ENCODE measurements at regions not wholly inside any gene's neighbourhood (a gene's known extent, or its start where the extent isn't known, plus 50 kb on each side); places are given as distances from the start of the nearest gene placed in this dataset.
"Not testable (repeated sequence)": the region's sequence is repeated elsewhere in the genome, so short reads cannot be mapped to it uniquely, and the experiment has no call there.

DNA sequence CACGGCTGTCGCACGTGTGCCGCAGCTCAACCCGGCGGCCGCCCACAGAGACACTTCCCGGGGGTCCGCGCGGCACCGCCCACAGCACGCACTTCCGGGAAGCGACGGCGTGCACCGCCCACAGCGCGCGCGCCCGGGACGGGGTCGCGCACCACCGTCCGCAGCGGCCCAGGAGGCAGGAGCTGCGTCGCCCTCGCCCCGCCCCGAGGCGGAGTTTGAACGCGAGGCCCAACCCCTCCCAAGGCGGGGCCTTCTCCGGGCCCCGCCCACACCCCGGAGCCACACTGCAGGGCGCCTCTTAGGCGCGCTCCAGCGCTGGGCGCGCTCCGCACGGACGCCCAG lies 5366.8 kb upstream of the TPTE start:
- TF ChIP-seq, protein P1, sequence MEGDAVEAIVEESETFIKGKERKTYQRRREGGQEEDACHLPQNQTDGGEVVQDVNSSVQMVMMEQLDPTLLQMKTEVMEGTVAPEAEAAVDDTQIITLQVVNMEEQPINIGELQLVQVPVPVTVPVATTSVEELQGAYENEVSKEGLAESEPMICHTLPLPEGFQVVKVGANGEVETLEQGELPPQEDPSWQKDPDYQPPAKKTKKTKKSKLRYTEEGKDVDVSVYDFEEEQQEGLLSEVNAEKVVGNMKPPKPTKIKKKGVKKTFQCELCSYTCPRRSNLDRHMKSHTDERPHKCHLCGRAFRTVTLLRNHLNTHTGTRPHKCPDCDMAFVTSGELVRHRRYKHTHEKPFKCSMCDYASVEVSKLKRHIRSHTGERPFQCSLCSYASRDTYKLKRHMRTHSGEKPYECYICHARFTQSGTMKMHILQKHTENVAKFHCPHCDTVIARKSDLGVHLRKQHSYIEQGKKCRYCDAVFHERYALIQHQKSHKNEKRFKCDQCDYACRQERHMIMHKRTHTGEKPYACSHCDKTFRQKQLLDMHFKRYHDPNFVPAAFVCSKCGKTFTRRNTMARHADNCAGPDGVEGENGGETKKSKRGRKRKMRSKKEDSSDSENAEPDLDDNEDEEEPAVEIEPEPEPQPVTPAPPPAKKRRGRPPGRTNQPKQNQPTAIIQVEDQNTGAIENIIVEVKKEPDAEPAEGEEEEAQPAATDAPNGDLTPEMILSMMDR (IDR thresholded peaks at IDR 0.05 in 8 of 11, conservative IDR thresholded peaks at IDR 0.05 in 3 of 11) = not testable (repeated sequence)
- not testable (repeated sequence) for TF ChIP-seq POLR2A (IDR thresholded peaks at IDR 0.05)

Measured in spleen (tissue), 7 donors.